DND-41 (cell line): ENCODE measurements at regions not wholly inside any gene's neighbourhood (a gene's known extent, or its start where the extent isn't known, plus 50 kb on each side); places are given as distances from the start of the nearest gene placed in this dataset.

Experiments
- EZH2 ChIP-seq: IDR thresholded peaks from 3 replicates; pipeline ENCODE4 v1.6.1; 2012; ENCODE audit warnings: borderline replicate concordance, low read depth, mild to moderate bottlenecking, moderate library complexity, low read length, inconsistent platforms; ENCODE audit not compliant: severe bottlenecking
- TF ChIP-seq, protein P1 (sequence below): IDR thresholded peaks from 2 replicates; pipeline ENCODE4 v1.5.1; 2012; ENCODE audit warnings: borderline replicate concordance, low read length, moderate library complexity, mild to moderate bottlenecking; ENCODE audit not compliant: poor library complexity, severe bottlenecking; ENCODE audit errors: extremely low read depth

DNA sequence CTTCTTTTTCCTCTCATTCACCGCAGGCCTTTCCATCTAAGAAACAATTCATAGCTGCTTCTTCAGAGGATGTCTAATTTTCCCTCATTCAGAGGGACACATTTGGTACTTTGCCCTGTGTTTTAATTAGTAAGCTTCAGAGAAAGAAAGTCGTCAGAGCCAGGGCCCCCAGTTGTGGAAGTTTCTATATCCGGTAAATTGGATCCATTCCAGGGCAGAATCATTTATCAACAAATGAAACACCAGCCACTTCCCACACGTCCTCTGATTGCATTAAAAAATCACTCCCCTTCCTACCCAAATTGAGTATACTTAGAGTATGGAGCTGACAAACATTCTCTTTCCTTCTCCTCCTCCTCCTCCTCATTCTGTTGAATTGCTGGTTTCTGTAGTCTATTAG is 205.8 kb upstream of the HDAC9 start:
- TF ChIP-seq, protein P1, sequence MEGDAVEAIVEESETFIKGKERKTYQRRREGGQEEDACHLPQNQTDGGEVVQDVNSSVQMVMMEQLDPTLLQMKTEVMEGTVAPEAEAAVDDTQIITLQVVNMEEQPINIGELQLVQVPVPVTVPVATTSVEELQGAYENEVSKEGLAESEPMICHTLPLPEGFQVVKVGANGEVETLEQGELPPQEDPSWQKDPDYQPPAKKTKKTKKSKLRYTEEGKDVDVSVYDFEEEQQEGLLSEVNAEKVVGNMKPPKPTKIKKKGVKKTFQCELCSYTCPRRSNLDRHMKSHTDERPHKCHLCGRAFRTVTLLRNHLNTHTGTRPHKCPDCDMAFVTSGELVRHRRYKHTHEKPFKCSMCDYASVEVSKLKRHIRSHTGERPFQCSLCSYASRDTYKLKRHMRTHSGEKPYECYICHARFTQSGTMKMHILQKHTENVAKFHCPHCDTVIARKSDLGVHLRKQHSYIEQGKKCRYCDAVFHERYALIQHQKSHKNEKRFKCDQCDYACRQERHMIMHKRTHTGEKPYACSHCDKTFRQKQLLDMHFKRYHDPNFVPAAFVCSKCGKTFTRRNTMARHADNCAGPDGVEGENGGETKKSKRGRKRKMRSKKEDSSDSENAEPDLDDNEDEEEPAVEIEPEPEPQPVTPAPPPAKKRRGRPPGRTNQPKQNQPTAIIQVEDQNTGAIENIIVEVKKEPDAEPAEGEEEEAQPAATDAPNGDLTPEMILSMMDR, result no peak
- TF ChIP-seq EZH2, result no peak
